ENCODE measurements at regions not wholly inside any gene's neighbourhood (a gene's known extent, or its start where the extent isn't known, plus 50 kb on each side); places are given as distances from the start of the nearest gene placed in this dataset.

GRCh38 chr16:55125818-55126385, 195.2 kb downstream of the IRX5 start:
- DNase-seq: no peak

GRCh38 chr16:55126456-55126855, 195.8 kb downstream of the IRX5 start:
- no peak for DNase-seq

GRCh38 chr16:55130456-55130855, 193.5 kb upstream of the IRX6 start:
- DNase-seq: no peak

- DNase-seq: no peak
These were observed 193.1 kb upstream of the IRX6 start for GRCh38 chr16:55130911-55131310.

- DNase-seq: no peak
These were observed 190.3 kb upstream of the IRX6 start for GRCh38 chr16:55133654-55134053.

GRCh38 chr16:55136356-55137150, 187.4 kb upstream of the IRX6 start:
- DNase-seq: no peak

GRCh38 chr16:55138298-55138697, 185.7 kb upstream of the IRX6 start:
- DNase-seq: no peak

- no peak for DNase-seq
These were observed 181.6 kb upstream of the IRX6 start for GRCh38 chr16:55142405-55142804.

GRCh38 chr16:55144651-55145050, 179.4 kb upstream of the IRX6 start:
- DNase-seq: no peak

- no peak for DNase-seq
These were observed 178.0 kb upstream of the IRX6 start for GRCh38 chr16:55145771-55146603.

- no peak for DNase-seq
These were observed 177.0 kb upstream of the IRX6 start for GRCh38 chr16:55146966-55147365.

- no peak for DNase-seq
These were observed 176.6 kb upstream of the IRX6 start for GRCh38 chr16:55147396-55147795.

- no peak for DNase-seq
These were observed 174.4 kb upstream of the IRX6 start for GRCh38 chr16:55149622-55150021.

- DNase-seq: no peak
These were observed 172.3 kb upstream of the IRX6 start for GRCh38 chr16:55151561-55152305.

GRCh38 chr16:55152875-55153390, 171.1 kb upstream of the IRX6 start:
- no peak for DNase-seq

- no peak for DNase-seq
These were observed 169.7 kb upstream of the IRX6 start for GRCh38 chr16:55154262-55154661.

GRCh38 chr16:55154956-55155355, 169.0 kb upstream of the IRX6 start:
- DNase-seq: no peak

GRCh38 chr16:55155815-55156214, 168.2 kb upstream of the IRX6 start:
- no peak for DNase-seq

- no peak for DNase-seq
These were observed 154.2 kb upstream of the IRX6 start for GRCh38 chr16:55169780-55170179.

- DNase-seq: no peak
These were observed 152.8 kb upstream of the IRX6 start for GRCh38 chr16:55171241-55171640.

GRCh38 chr16:55175389-55175788, 148.6 kb upstream of the IRX6 start:
- no peak for DNase-seq

GRCh38 chr16:55176901-55177300, 147.1 kb upstream of the IRX6 start:
- no peak for DNase-seq

GRCh38 chr16:55179411-55179810, 144.6 kb upstream of the IRX6 start:
- no peak for DNase-seq

All from CD4-positive, alpha-beta T cell treated with Interleukin-17A for 4 hours (primary cell).